ENCODE measurements at regions not wholly inside any gene's neighbourhood (a gene's known extent, or its start where the extent isn't known, plus 50 kb on each side); places are given as distances from the start of the nearest gene placed in this dataset.

GRCh38 chr18:64566456-64566855 lies 417.6 kb upstream of the LINC00305 start:
- TF ChIP-seq EZH2phosphoT487 (IDR thresholded peaks at IDR 0.05; ENCODE audit: borderline replicate concordance, low read length) (no peak), CTCF (IDR thresholded peaks at IDR 0.05; ENCODE audit: low read depth, low read length, poor library complexity, severe bottlenecking) (no peak)
